ENCODE measurements at regions not wholly inside any gene's neighbourhood (a gene's known extent, or its start where the extent isn't known, plus 50 kb on each side); places are given as distances from the start of the nearest gene placed in this dataset.

DNA sequence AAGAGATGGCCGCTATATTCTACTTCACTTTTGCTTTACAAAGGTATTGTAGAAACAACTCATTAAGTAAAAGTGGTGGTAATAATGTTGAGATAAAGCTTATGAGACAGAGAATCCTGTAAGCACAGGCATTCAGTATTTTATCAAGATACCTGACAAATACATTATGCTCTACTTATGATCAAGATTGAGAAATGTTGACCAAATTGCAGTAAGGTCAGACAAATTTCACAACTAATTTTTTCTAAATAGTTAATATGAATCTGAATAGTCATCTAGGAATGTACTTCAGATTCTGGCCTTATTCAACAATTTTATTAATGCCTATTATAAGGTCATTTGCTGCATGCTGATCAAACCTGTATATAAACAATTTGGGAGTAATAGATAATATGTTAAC, 95.1 kb upstream of the MBNL1 start:
- Histone ChIP-seq H3K9me3 (ENCODE audit: control insufficient read depth, insufficient read depth, low read depth, low read length) (no peaks in the 10 kb centered on the region), H3K36me3 (ENCODE audit: control insufficient read depth, insufficient read depth, low read length) (no peaks in the 10 kb centered on the region), H3K27me3 (ENCODE audit: control insufficient read depth, insufficient read depth, low read length) (no peaks in the 10 kb centered on the region), H3K27ac (ENCODE audit: low read length) (no peak overlapping the region), H3K4me1 (ENCODE audit: control insufficient read depth, insufficient read depth, low read length) (no peaks in the 10 kb centered on the region; the same call in 1 of the 2 replicates), H3K4me3 (ENCODE audit: low read depth in 2 of 2, low read length in 2 of 2) (no peak overlapping the region)
- no TSS peak for BruUV-seq (replicated peaks)
- in situ Hi-C loops (cut with HindIII; ENCODE audit: low pct_unique_long_range_greater_than_20kb, low sequenced_read_pairs) (no loop called here), intact Hi-C loops (cut with micrococcal nuclease; ENCODE audit: unreplicated experiment) (no loop called here)
- CTCF ChIA-PET: no interaction called here
- TF ChIP-seq, protein P1, sequence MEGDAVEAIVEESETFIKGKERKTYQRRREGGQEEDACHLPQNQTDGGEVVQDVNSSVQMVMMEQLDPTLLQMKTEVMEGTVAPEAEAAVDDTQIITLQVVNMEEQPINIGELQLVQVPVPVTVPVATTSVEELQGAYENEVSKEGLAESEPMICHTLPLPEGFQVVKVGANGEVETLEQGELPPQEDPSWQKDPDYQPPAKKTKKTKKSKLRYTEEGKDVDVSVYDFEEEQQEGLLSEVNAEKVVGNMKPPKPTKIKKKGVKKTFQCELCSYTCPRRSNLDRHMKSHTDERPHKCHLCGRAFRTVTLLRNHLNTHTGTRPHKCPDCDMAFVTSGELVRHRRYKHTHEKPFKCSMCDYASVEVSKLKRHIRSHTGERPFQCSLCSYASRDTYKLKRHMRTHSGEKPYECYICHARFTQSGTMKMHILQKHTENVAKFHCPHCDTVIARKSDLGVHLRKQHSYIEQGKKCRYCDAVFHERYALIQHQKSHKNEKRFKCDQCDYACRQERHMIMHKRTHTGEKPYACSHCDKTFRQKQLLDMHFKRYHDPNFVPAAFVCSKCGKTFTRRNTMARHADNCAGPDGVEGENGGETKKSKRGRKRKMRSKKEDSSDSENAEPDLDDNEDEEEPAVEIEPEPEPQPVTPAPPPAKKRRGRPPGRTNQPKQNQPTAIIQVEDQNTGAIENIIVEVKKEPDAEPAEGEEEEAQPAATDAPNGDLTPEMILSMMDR (IDR thresholded peaks at IDR 0.05): no peak
- TF ChIP-seq, protein P2, sequence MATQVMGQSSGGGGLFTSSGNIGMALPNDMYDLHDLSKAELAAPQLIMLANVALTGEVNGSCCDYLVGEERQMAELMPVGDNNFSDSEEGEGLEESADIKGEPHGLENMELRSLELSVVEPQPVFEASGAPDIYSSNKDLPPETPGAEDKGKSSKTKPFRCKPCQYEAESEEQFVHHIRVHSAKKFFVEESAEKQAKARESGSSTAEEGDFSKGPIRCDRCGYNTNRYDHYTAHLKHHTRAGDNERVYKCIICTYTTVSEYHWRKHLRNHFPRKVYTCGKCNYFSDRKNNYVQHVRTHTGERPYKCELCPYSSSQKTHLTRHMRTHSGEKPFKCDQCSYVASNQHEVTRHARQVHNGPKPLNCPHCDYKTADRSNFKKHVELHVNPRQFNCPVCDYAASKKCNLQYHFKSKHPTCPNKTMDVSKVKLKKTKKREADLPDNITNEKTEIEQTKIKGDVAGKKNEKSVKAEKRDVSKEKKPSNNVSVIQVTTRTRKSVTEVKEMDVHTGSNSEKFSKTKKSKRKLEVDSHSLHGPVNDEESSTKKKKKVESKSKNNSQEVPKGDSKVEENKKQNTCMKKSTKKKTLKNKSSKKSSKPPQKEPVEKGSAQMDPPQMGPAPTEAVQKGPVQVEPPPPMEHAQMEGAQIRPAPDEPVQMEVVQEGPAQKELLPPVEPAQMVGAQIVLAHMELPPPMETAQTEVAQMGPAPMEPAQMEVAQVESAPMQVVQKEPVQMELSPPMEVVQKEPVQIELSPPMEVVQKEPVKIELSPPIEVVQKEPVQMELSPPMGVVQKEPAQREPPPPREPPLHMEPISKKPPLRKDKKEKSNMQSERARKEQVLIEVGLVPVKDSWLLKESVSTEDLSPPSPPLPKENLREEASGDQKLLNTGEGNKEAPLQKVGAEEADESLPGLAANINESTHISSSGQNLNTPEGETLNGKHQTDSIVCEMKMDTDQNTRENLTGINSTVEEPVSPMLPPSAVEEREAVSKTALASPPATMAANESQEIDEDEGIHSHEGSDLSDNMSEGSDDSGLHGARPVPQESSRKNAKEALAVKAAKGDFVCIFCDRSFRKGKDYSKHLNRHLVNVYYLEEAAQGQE (IDR thresholded peaks at IDR 0.05; ENCODE audit: insufficient read depth in 1 of 2, low read depth in 2 of 2, low read length in 1 of 2): no peak
- TF ChIP-seq TCF7L2 (IDR thresholded peaks at IDR 0.05; ENCODE audit: low read depth, low read length) (no peak), POLR2AphosphoS5 (IDR thresholded peaks at IDR 0.05; ENCODE audit: low read depth, low read length) (no peak), SIN3A (IDR thresholded peaks at IDR 0.05; ENCODE audit: borderline replicate concordance, insufficient read depth, low read depth, low read length) (no peak)
- no peak for DNase-seq (ENCODE audit: low read depth, low spot score)
- no peak for ATAC-seq
- POLR2A ChIA-PET: no interaction called here

DNA sequence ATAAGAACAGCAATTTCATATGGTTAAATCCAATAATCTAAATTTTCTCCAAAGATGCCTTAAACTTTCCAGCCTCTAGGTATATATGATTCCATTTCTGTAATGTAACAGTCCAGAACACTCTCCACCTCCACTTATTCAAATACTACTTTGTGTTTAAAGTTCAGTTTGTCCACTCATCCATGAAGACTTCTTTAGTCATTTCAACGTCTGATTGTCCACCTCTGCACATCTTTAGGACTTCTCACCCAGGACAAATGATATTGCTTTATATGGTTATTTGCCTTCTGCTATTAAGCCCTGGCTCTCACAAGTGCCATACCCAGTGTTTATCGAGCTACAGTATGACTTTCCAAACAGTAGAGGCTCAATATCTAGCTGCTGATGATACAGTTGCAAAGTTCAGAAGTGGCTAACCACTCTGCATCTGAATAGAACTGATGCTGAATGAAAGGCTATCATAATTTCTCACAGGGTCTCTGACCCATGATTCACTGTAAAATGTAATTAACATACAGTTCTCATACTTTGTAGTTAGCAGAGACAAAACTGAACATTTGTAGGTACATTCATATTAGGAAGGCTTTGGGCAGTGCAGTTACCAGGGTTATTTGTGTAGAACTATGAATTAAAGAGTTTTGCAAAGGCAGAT, 93.7 kb upstream of the MBNL1 start:
- no TSS peak for BruUV-seq (replicated peaks)
- TF ChIP-seq, protein P2 (IDR thresholded peaks at IDR 0.05; ENCODE audit: insufficient read depth in 1 of 2, low read depth in 2 of 2, low read length in 1 of 2): no peak
- TF ChIP-seq TCF7L2 (IDR thresholded peaks at IDR 0.05; ENCODE audit: low read depth, low read length) (no peak), POLR2AphosphoS5 (IDR thresholded peaks at IDR 0.05; ENCODE audit: low read depth, low read length) (no peak), SIN3A (IDR thresholded peaks at IDR 0.05; ENCODE audit: borderline replicate concordance, insufficient read depth, low read depth, low read length) (no peak)
- TF ChIP-seq, protein P1 (IDR thresholded peaks at IDR 0.05): no peak
- no peaks in the 10 kb centered on the region; the same call in 1 of the 2 replicates for H3K4me1 ChIP-seq (ENCODE audit: control insufficient read depth, insufficient read depth, low read length)
- intact Hi-C loops (cut with micrococcal nuclease; ENCODE audit: unreplicated experiment) (no loop called here), in situ Hi-C loops (cut with HindIII; ENCODE audit: low pct_unique_long_range_greater_than_20kb, low sequenced_read_pairs) (no loop called here)
- ATAC-seq (no peak), DNase-seq (ENCODE audit: low read depth, low spot score) (no peak)
- no peaks in the 10 kb centered on the region for H3K27me3 ChIP-seq (ENCODE audit: control insufficient read depth, insufficient read depth, low read length)
- H3K27ac ChIP-seq (ENCODE audit: low read length): no peak overlapping the region
- POLR2A ChIA-PET: no interaction called here
- CTCF ChIA-PET: no interaction called here
- H3K36me3 ChIP-seq (ENCODE audit: control insufficient read depth, insufficient read depth, low read length): no peaks in the 10 kb centered on the region
- H3K9me3 ChIP-seq (ENCODE audit: control insufficient read depth, insufficient read depth, low read depth, low read length): no peaks in the 10 kb centered on the region
- H3K4me3 ChIP-seq (ENCODE audit: low read depth in 2 of 2, low read length in 2 of 2): no peak overlapping the region
